Urothelium cell line (cell line): ENCODE measurements at regions not wholly inside any gene's neighbourhood (a gene's known extent, or its start where the extent isn't known, plus 50 kb on each side); places are given as distances from the start of the nearest gene placed in this dataset.

Experiments used
- DNase-seq: peaks from one replicate; pipeline ENCODE4 v3.0.0; 2011; ENCODE audit warnings: low spot score, mixed read lengths
- FAIRE-seq: peaks from 2 replicates; lab custom pipeline; 2011; peaks lifted over from hg19 to GRCh38; lab: Jason Lieb, UNC

DNA sequence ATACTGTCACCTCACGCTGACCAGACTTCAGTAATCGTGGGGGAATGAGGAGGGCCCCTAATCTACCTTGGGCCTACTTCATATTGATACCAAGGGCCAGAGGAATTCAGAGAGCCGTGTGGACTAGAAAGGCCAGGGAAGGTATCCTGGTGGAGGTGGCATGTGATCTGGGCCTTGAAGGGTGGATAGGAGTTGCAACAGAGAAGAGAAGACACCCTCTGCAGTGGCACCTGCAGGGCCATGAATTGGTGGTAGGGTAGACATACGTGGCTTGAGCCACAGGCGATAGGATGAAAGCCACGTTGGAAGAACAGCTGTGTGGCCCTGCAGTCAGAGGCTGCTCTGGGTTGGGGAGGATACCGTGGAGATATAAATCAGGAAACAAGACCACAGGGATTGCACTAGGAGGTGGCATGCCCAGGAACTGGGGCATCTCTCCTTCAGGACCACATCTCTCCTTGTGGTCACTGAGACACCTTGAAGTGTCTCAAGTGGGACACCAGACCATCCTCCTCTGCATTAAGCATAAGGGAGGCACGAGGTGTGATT, 141.4 kb downstream of the CYP26B1 start:
- DNase-seq, result no peak

DNA sequence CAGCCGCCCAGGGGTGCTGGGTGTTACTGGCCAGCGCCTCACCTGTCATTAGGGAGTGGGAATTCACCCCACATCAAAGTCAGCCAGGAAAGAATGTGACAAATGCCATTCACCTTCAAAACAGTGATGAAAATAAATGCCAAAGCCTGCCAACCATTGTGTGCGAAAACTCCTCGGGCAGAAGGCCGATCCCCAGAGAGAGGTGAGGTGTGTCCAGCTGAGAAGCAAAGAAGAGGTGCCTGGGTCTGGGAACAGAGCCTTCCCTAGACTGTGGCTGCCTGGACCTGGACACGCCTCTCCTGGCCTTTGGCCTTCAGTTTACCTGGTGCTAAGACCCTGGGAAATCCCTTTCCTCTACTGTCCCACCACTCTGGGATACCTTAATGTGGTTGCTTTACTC, 142.7 kb downstream of the CYP26B1 start:
- FAIRE-seq (no peak), DNase-seq (peak; percentile 2)

More for the DNA sequence above, 141.4 kb downstream of the CYP26B1 start:
- peak; percentile 23 for FAIRE-seq

GRCh38 chr2:72004201-72004915, 143.3 kb downstream of the CYP26B1 start:
- no peak for FAIRE-seq
- DNase-seq, result peak; percentile 3

- FAIRE-seq, result no peak
- peak; percentile 0 for DNase-seq
These were observed 143.9 kb downstream of the CYP26B1 start for GRCh38 chr2:72003796-72004195.

DNA sequence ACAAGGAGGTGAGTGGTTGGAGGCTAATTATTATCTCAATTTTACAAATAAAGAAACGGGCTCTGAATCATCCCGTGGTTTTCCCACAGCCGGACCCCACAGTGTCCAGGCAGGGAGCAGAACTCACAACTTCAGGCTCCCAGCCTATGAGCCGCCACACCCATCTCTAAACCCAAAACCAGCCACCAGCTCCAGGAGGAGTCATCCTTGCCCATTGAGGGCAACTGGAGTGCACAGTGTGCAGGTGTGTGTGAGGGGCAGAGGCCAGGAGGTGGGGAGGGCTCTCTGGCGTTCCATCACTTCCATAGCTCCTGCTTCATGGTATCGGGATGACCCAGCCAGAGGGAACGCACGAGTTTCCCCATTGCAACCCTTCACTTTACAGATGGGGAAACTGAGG, 144.5 kb downstream of the CYP26B1 start:
- FAIRE-seq, result no peak
- peak; percentile 2 for DNase-seq

- FAIRE-seq (no peak), DNase-seq (peak; percentile 2)
These were observed 145.5 kb downstream of the CYP26B1 start for GRCh38 chr2:72001937-72002690.

DNA sequence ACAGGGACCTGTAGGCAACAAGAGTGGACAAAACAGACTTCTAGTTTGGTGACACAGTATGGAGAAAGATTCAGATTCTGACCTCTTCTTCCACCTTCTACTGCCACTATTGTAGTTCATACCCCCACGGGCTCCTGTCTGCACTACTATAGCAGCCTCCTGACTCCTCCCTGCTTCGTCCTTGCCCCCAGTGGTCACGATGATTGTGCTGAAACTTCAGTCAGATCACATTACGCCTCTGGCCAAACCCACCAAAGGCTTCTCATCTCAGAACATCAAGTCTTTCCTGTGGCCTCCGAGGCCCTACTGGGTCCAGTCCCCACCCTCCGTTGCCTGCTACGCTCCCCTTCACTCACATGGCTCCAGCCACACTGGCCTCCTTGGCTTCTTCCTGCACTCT, 147.6 kb downstream of the CYP26B1 start:
- DNase-seq (no peak), FAIRE-seq (no peak)

DNA sequence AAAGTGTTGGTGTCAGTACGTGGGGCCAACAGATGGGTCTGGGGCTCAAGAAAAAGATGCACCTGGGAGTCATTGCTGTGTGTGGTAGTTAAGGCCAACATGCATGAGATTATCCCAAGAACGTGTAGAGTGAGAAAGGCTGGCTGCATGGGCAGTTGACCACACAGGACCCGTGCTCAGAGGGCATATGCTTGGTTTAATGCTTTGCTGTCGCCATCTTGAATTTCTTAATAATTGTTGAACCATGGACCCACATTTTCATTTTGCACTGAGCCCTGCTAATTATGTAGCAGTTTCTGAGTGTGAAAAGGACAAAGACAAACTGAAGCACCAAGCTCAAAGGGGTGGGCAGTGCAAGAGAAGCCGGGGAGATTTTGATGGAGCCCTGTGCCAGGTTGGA, 148.1 kb downstream of the CYP26B1 start:
- FAIRE-seq (no peak), DNase-seq (no peak)

DNA sequence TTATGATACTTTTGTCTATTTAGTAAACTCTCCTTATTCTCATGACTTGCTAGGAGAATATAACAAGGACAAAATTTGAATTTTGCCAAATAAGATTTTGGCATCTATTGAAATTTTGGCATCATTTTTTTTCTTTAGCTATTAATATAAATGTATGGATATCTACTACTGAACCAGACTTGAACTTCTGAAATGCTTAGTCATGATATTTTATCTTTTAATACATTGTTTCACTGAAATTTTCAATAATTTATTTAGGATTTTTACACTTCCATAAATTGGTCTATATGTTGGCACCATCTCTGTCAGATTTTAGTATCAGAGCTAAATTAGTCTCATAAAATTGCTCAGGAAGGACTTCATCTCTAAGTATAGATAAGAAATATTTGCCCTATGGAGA, 149.8 kb downstream of the CYP26B1 start:
- no peak for FAIRE-seq
- DNase-seq, result no peak

DNA sequence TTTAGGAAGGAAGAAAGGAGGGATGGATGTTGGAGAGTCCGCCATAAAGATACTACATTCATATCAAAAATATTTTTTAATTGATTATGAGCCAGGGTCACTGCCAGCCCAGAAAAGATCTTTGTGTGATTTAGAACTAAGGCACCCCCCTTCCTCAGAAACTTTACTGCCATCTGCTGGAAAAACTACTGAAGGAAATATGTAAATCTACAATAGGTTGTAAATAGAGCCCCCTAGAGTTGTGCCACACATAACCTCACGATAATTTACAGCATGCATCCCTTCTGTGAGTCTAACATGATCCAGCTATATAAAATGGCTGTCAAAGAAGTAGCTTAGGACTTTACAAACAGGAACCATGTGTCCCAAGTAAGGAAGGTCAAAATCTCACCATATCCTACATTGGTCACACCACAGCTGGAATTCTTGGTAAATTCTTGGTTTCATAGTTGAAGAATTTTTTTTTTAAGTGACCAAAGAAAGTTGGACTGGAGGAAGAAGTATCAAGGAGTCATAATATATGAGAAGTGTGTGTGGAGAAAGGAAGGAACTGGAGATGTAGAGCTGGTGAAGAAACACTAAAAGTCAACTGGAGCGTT, 152.5 kb downstream of the CYP26B1 start:
- FAIRE-seq (no peak), DNase-seq (no peak)

- DNase-seq (no peak), FAIRE-seq (peak; percentile 32)
These were observed 155.6 kb downstream of the CYP26B1 start for GRCh38 chr2:71992036-71992435.

DNA sequence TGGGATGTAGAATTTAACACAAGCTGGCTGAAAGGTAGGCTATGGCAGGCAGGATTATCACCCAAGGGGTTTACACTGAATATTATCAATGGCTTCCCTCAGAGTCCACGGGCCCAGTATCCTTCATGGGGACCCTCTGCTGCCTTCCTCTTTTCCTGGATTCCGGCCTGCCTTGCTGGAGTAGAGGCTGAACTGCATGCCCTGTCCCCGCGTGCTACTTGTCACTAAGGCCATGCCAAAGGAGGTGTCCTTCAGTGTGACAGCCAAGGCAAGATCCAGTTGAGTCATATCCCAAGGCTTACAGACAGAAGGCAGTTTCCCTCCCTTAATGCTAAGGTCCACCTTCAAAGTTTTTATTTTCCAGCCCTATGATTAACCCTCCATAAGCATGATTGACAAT, 156.3 kb downstream of the CYP26B1 start:
- DNase-seq (no peak), FAIRE-seq (no peak)

DNA sequence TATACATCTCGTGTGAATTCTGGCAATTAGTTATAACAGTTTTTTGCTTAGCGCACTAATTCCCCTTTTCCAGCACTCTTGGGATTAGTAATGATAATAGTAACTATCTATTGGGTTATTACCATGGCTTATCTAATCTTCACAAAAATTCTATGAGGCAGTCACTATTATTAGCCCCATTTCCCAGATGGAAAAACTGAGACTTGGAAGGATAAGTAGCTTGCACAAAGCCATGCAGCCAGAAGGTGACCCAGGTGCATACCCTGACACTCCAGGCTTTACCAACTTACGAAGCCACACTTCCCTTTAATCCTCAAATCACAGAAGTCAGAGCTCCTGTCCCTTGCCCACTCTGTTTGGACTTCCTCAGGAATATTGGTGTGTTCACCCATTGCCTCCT, 156.8 kb downstream of the CYP26B1 start:
- DNase-seq (no peak), FAIRE-seq (no peak)

DNA sequence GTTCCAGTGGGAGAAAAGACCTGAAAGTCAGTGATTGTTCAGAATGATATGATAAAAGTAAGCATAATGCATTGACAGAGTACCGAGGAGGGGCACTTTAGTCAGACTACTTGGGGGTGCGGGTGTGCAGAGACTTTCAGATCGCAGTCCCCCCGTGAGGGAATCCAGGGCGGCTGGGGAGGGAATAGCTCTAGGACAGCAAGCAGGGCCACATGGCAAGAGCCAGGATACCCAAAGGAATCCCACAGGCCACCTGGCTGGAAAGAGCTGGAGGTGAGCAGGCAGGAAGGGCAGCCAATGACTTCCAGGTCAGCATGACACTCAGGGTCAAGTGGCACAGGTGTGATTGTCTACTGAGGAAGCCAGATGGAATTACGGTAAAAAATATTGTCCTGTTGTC, 157.5 kb downstream of the CYP26B1 start:
- FAIRE-seq (no peak), DNase-seq (no peak)

GRCh38 chr2:71989671-71990070, 158.0 kb downstream of the CYP26B1 start:
- DNase-seq (no peak), FAIRE-seq (no peak)

DNA sequence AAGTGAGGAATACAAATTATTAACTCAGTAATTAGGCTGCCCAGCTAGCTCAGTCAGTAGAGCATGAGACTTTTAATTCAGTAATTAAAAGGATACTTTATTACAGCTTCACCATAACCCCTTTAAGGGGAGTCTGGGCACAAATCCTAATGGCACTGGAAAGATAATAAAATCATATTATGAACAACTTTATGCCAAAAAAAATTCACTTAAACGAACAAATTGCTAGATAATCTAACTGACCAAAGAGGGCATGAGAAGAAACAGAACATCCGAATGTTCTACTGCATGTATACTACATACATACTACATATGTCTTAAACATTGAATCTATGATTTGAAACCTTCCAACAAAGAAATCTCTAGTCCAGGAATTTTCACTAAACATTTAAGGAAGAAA, 159.5 kb downstream of the CYP26B1 start:
- DNase-seq, result no peak
- no peak for FAIRE-seq

DNA sequence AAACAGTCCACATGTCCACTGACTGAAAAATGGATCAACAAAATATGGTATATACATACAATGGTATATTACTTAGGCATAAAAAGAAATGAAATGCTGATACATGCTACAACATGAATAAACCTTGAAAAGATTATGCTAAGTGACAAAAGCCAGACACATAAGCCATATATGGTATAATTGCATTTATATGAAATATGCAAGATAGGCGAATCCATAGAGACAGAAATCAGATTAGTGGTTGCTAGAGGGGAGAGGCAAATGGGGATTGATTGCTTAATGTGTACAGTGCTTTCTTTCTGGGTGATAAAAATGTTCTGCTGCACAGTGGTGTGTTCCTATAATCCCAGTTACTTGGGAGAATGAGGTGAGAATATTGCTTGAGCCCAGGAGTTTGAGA, 171.0 kb downstream of the CYP26B1 start:
- no peak for FAIRE-seq

GRCh38 chr2:71974846-71975245, 172.8 kb downstream of the CYP26B1 start:
- DNase-seq, result no peak
- FAIRE-seq, result no peak

More for the DNA sequence above, 171.0 kb downstream of the CYP26B1 start:
- DNase-seq, result no peak

DNA sequence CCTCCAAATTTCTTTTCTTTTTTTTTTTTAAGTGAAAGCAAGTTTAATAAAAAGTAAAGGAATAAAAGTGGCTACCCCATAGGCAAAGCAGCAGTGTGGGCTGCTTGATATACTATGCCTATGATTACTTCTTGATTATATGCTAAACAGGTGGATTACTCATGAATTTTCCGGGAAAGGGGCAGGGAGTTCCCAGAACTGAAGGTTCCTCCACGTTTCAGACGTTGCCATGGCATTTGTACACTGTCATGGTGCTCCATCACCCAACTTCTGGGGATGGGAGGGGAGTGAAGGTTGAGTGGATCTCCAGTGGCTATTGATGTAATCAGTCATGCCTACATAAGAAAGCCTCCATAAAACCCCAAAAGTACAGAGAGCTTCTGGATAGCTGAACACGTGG, 176.2 kb downstream of the CYP26B1 start:
- no peak for FAIRE-seq
- no peak for DNase-seq

DNA sequence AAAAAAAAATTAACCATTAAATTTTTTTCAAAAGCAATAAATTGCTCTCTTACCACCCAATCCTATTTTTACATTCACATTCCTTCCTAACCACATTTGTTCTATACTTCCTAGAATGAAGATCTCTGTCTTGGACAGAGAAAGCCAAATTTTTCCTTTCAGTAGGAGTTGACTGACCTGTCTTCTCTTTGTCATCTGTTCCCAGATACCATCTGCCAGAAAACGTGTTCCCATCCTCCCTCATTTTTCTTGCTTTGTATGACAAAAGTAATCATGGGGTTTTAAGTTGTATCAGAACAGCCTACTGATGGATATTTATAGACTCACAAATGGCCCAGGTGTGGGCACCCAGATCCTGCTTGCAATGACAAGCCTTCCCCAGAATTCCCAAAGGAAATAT, 182.1 kb downstream of the CYP26B1 start:
- FAIRE-seq, result no peak
- DNase-seq, result no peak

- DNase-seq (peak; percentile 2), FAIRE-seq (peak; percentile 59)
These were observed 184.6 kb downstream of the CYP26B1 start for GRCh38 chr2:71962911-71963694.
